ENCODE measurements at regions not wholly inside any gene's neighbourhood (a gene's known extent, or its start where the extent isn't known, plus 50 kb on each side); places are given as distances from the start of the nearest gene placed in this dataset.
A peak's percentile ranks its signal among the peaks of the same experiment; 100 is the strongest.
"Not testable (repeated sequence)": the region's sequence is repeated elsewhere in the genome, so short reads cannot be mapped to it uniquely, and the experiment has no call there.

DNA sequence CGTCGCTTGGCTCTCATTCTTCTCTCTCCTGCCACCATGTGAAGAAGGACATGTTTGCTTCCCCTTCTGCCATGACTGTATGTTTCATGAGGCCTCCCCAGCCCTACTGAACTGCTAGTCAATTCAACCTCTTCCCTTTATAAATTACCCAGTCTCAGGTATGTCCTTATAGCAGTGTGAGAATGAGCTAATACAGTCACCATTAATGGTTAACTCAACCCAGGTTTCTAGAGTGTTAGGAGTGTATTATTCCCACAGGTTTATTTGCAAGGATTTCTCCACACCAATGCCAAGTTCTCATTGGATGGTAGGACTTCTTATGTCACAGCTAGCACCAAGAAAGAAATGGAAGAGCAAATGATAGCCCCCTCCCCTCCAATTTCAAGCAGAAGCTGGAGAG is 71.9 kb downstream of the DYNAP start:
- DNase-seq, result no peak

- not testable (repeated sequence) for DNase-seq
Measured at GRCh38 chr18:54669701-54670100, 78.7 kb downstream of the DYNAP start.

DNA sequence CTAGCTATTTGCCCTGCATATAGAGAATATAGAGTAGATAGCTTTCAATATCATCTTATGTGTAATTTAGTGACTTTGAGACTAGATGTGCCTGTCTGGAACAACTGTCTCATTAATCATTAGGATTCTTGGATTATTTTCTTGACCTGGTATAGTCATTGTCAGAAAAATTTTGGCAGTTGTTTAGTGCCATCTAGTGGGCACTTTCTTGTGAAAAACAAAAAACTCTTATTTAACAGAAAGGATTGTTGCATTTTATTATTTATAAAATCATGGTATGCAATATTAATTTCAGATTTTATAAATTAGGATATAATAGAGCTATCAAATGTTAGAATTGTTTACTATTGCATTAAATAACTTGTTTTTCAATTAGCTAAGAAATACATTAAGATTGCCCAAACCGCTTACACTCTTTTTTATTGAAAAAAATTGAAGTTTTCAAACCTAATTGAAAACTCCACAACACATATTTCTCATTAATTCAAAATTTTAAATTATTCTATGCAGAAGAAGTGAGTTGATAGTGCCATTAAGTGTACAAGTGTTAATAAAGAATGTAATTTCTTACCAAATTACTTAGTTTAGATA is 80.3 kb downstream of the DYNAP start:
- DNase-seq, result no peak

DNA sequence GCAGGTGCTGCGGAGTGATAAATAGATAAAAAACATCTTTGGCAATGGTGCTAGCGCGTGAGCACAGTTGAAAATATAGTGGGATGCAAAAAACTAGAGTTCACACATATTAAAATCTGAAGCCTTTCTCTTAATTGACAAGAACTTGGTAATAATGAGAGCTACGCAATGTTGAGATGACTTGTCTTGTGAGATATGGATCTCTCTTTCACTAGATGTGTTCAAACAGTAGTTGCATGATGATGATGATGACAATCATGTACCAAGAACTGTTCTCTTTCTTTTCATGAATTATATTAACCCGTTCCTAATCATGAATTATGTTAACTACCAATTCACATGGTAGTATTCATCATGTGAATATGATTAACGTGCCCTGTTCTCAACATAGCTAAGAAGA is 81.1 kb downstream of the DYNAP start:
- DNase-seq, result no peak

- DNase-seq, result no peak
Measured at GRCh38 chr18:54672846-54673475, 81.9 kb downstream of the DYNAP start.

GRCh38 chr18:54673936-54674335 is 82.9 kb downstream of the DYNAP start:
- DNase-seq, result no peak

- DNase-seq, result no peak
Measured at GRCh38 chr18:54675076-54675475, 84.0 kb downstream of the DYNAP start.

GRCh38 chr18:54679318-54680149 is 88.5 kb downstream of the DYNAP start:
- DNase-seq, result no peak

GRCh38 chr18:54684784-54685183 is 93.7 kb downstream of the DYNAP start:
- no peak for DNase-seq

- no peak for DNase-seq
Measured at GRCh38 chr18:54689319-54689718, 98.3 kb downstream of the DYNAP start.

GRCh38 chr18:54690198-54690597 is 99.2 kb downstream of the DYNAP start:
- DNase-seq, result no peak

DNA sequence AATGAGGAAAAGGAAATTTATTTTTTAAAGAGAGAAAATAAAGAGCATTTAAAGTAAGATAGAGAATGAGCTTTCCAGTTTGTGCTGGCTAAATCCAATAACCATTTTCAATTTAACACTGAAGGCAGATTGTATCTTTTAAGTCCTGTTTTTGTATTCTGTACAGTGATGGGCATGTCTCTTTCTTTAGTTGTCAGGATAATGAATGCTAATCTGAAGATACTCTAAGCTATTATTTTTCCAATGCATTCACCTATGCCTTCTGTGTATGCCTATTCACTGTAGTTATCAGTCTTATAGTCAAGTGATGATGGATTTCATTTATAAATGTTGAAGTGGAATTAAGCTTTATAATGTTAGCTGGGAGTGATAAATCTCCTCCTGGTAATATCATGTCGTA is 101.4 kb downstream of the DYNAP start:
- no peak for DNase-seq

- no peak for DNase-seq
Measured at GRCh38 chr18:54696616-54697293, 105.7 kb downstream of the DYNAP start.

- DNase-seq, result no peak
Measured at GRCh38 chr18:54700580-54700979, 109.5 kb downstream of the DYNAP start.

- DNase-seq, result no peak
Measured at GRCh38 chr18:54702686-54703085, 111.6 kb downstream of the DYNAP start.

- DNase-seq, result no peak
Measured at GRCh38 chr18:54710074-54710899, 118.0 kb upstream of the RAB27B start.

- no peak for DNase-seq
Measured at GRCh38 chr18:54710900-54711281, 117.4 kb upstream of the RAB27B start.

DNA sequence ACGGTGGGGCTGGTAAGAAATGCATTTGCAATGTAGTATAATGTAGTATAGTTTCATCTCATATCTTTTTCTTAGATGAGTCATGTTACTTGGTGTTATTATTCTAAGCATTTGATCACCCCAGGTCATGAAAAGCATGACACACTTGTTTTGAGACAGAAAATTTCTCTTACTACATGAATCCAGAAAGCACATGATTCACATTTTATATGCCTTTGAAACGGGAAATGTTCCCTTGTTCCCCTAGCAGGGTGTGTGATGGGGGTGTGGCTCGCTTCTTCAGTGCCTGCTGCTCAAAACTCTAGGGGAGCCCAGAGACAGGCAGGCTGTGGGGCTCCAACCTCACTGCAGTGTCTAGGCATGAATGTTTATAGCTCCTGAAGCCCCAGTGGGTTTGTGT is 116.0 kb upstream of the RAB27B start:
- peak; percentile 11 for DNase-seq

DNA sequence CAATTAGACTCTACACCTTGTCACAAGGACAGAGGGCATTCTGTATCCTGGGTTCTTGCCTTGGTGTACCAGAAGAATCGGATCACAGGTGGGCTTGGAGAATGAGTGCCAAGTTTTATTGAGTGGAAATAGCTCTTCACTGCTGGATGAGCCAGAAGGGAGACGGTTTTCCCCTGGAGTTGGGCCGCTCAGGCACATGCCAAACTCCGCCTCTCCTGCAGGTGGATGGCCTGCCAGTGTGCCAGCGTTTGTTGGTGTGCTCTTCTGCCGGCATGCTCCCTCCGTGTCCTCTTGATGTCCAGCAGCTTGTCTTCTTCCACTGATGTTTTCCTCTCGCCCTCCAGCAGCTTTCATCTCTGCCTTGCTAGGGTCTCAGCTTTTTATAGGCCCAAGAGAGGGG is 115.5 kb upstream of the RAB27B start:
- no peak for DNase-seq

DNA sequence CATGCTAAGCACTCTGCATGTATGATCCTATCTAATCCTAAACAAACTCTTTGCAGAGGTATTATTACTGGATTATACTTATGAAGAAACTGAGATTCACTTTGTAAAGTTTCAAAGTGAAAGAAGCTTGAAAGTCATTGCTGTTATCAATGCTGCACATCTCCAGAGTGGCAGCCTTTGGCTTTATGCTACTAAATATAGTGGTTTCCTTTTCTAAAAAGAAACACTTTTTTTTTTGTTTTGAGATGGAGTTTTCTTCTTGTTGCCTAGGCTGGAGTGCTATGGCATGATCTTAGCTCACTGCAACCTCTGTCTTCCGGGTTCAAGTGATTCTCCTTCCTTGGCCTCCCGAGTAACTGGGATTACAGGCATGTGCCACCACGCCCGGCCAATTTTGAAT is 114.9 kb upstream of the RAB27B start:
- DNase-seq, result no peak

- DNase-seq, result no peak
Measured at GRCh38 chr18:54714851-54715250, 113.4 kb upstream of the RAB27B start.

DNA sequence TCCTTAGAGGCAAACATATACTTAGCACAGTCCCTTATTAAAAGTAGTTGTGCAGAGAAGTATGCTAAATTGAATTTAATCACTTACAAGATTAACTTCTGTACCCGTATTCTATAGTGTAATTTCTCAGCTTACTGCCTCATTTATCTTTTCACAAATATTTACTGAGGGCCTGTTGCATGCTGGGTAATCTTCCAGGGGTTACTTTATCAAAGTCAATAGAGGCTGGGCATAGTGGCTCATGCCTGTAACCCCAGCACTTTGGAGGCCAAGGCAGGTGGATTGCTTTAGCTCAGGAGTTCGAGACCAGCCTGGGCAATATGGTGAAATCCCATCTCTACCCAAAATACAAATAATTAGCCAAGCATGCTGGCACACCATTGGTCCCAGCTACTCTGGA is 111.7 kb upstream of the RAB27B start:
- DNase-seq, result no peak

Measured in activated naive CD4-positive, alpha-beta T cell treated with Interleukin-2 at 50 U/mL for 16 hours (primary cell).